ENCODE measurements at regions not wholly inside any gene's neighbourhood (a gene's known extent, or its start where the extent isn't known, plus 50 kb on each side); places are given as distances from the start of the nearest gene placed in this dataset.
"Not testable (repeated sequence)": the region's sequence is repeated elsewhere in the genome, so short reads cannot be mapped to it uniquely, and the experiment has no call there.

- intact Hi-C loops (cut with micrococcal nuclease), result not testable (repeated sequence)
Measured at GRCh38 chr9:42368279-42368881, 184.9 kb downstream of the SPATA31A6 start.

DNA sequence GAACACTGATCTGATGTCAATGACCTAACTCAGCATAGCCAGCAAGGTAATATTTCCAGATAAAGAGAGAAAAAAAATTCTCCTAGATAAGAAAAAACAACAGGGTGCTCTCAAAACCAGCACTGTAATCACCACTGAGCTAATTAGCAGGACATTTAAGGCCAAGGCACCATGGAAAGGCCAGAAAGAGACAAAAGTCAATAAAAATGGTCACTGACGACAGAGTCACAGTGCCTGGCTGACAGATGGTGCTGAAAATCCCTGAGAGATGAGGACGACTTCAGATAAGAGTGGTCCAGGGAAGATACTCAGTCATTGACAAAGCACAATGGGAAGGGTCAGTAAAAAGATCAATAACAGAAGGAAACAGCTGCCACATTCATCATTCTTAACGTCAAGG lies 186.7 kb downstream of the SPATA31A6 start:
- H2AFZ ChIP-seq (ENCODE audit: low read depth, low read length, poor library complexity, severe bottlenecking); BruUV-seq (replicated peaks); ATAC-seq; H3K4me3 ChIP-seq (replicated peaks in 1 of 2; ENCODE audit: low read depth in 1 of 2, low read length in 2 of 2); H3K4me2 ChIP-seq (ENCODE audit: low read length); H3K4me1 ChIP-seq (ENCODE audit: control insufficient read depth in 1 of 2, insufficient read depth in 2 of 2, low read length in 2 of 2); DNase-seq (ENCODE audit: low read depth, low spot score); H3K27me3 ChIP-seq (ENCODE audit: insufficient read depth, low read length); H4K20me1 ChIP-seq (ENCODE audit: insufficient read depth); H3K36me3 ChIP-seq (ENCODE audit: control insufficient read depth in 1 of 2, insufficient read depth in 2 of 2, low read length in 2 of 2); H3K9ac ChIP-seq (ENCODE audit: low read length); intact Hi-C loops (cut with micrococcal nuclease); H3K9me2 ChIP-seq (ENCODE audit: insufficient read depth); POLR2A ChIA-PET; RAD21 ChIA-PET (ENCODE audit: low non-redundant PET in 1 of 2, low total read pairs in 2 of 2, uncharacterized antibody in 2 of 2, unreplicated experiment in 2 of 2); H3K27ac ChIP-seq (ENCODE audit: low read depth, low read length); H3K79me2 ChIP-seq (ENCODE audit: insufficient read depth, low read length); H3K9me3 ChIP-seq (ENCODE audit: control insufficient read depth in 1 of 2, insufficient read depth in 1 of 2, low read depth in 1 of 2, low read length in 2 of 2); CTCF ChIA-PET: not testable (repeated sequence)

More at GRCh38 chr9:42368279-42368881, 184.9 kb downstream of the SPATA31A6 start:
- CTCF ChIA-PET; H4K20me1 ChIP-seq (ENCODE audit: insufficient read depth); DNase-seq (ENCODE audit: low read depth, low spot score); H3K4me2 ChIP-seq (ENCODE audit: low read length); H3K36me3 ChIP-seq (ENCODE audit: control insufficient read depth in 1 of 2, insufficient read depth in 2 of 2, low read length in 2 of 2); H3K9ac ChIP-seq (ENCODE audit: low read length); H3K4me1 ChIP-seq (ENCODE audit: control insufficient read depth in 1 of 2, insufficient read depth in 2 of 2, low read length in 2 of 2); H3K27me3 ChIP-seq (ENCODE audit: insufficient read depth, low read length); H2AFZ ChIP-seq (ENCODE audit: low read depth, low read length, poor library complexity, severe bottlenecking); H3K9me3 ChIP-seq (ENCODE audit: control insufficient read depth in 1 of 2, insufficient read depth in 1 of 2, low read depth in 1 of 2, low read length in 2 of 2); H3K4me3 ChIP-seq (replicated peaks in 1 of 2; ENCODE audit: low read depth in 1 of 2, low read length in 2 of 2); H3K27ac ChIP-seq (ENCODE audit: low read depth, low read length); H3K79me2 ChIP-seq (ENCODE audit: insufficient read depth, low read length); BruUV-seq (replicated peaks); H3K9me2 ChIP-seq (ENCODE audit: insufficient read depth); RAD21 ChIA-PET (ENCODE audit: low non-redundant PET in 1 of 2, low total read pairs in 2 of 2, uncharacterized antibody in 2 of 2, unreplicated experiment in 2 of 2); POLR2A ChIA-PET; ATAC-seq: not testable (repeated sequence)
- peak in 1 of 3 experiments; percentile 28; a peak in 1 of 6 replicates for TF ChIP-seq CTCF (IDR thresholded peaks at IDR 0.05 in 2 of 3, conservative IDR thresholded peaks at IDR 0.05 in 1 of 3; ENCODE audit: borderline replicate concordance in 1 of 3, insufficient read depth in 1 of 3, low read depth in 2 of 3, low read length in 2 of 3)

DNA sequence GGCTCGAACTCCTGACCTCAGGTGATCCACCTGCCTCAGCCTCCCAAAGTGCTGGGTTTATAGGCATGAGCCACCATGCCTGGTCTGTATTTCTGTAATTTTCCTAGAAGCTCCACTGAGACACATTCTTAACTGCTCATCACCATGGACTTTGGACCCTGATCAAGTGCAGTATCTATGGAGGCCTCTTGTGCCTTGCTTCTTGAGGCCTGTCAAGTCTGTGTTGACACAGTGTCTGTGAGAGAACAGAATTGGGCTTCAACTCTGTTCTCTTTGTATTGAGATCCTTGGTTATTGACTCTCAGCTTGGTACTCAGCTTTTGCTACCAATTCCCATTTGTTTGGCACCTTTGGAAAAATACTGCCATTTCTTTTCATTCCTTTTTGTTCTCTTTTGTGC lies 188.0 kb downstream of the SPATA31A6 start:
- H3K27me3 ChIP-seq (ENCODE audit: insufficient read depth, low read length); H3K27ac ChIP-seq (ENCODE audit: low read depth, low read length); H3K9me2 ChIP-seq (ENCODE audit: insufficient read depth); H4K20me1 ChIP-seq (ENCODE audit: insufficient read depth); BruUV-seq (replicated peaks); H3K4me3 ChIP-seq (replicated peaks in 1 of 2; ENCODE audit: low read depth in 1 of 2, low read length in 2 of 2); ATAC-seq; POLR2A ChIA-PET; DNase-seq (ENCODE audit: low read depth, low spot score); H3K4me1 ChIP-seq (ENCODE audit: control insufficient read depth in 1 of 2, insufficient read depth in 2 of 2, low read length in 2 of 2); intact Hi-C loops (cut with micrococcal nuclease); H3K79me2 ChIP-seq (ENCODE audit: insufficient read depth, low read length); CTCF ChIA-PET; RAD21 ChIA-PET (ENCODE audit: low non-redundant PET in 1 of 2, low total read pairs in 2 of 2, uncharacterized antibody in 2 of 2, unreplicated experiment in 2 of 2); H3K36me3 ChIP-seq (ENCODE audit: control insufficient read depth in 1 of 2, insufficient read depth in 2 of 2, low read length in 2 of 2); H3K9me3 ChIP-seq (ENCODE audit: control insufficient read depth in 1 of 2, insufficient read depth in 1 of 2, low read depth in 1 of 2, low read length in 2 of 2); H3K9ac ChIP-seq (ENCODE audit: low read length); H2AFZ ChIP-seq (ENCODE audit: low read depth, low read length, poor library complexity, severe bottlenecking): not testable (repeated sequence)
- H3K4me2 ChIP-seq (ENCODE audit: low read length), result peak overlapping the region; percentile 28; the same call in 1 of the 2 replicates

DNA sequence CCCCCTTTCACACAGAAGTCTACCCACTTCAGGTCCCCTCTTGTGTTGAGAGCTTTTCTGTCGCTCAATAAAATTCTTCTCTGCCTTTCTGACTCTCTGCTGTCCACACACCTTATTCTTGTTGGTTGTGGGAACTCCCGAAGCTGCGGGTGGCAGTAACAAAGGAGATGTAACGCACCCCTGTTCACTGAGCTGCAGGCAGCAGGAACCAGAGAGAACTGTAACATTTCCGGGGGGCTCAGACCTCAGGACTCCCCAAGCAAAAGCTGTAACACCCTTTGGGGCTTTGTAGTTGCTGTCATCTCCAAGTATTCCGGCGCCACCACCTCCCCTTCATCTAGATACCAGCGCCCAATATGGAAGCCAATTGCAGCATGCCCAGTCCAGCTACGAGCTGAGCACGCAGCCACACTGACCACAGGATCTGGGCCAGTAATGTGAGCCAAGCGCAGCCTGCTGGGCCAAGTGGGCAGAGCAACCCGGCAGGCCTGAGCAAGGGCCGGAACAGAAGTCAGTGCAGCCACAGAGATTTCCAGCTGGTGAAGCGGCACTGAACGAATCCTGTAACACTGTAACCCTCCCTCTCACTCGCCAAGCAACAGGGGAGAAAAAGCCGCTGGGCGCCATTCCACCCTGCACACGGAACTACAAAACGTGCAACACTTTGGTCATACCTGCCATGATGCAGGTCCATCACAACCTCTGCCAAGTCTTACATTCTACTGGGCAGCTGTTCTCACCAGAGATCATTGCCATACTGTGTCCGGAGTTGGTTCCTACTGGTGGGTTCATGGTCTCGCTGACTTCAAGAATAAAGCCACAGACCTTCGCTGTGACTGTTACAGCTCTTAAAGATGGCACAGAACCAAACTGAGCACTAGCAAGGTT lies 194.3 kb downstream of the SPATA31A6 start:
- H3K9me3 ChIP-seq (ENCODE audit: control insufficient read depth in 1 of 2, insufficient read depth in 1 of 2, low read depth in 1 of 2, low read length in 2 of 2); POLR2A ChIA-PET; H3K4me2 ChIP-seq (ENCODE audit: low read length); BruUV-seq (replicated peaks); H4K20me1 ChIP-seq (ENCODE audit: insufficient read depth); DNase-seq (ENCODE audit: low read depth, low spot score); H3K9ac ChIP-seq (ENCODE audit: low read length); intact Hi-C loops (cut with micrococcal nuclease); H3K27ac ChIP-seq (ENCODE audit: low read depth, low read length); H3K4me1 ChIP-seq (ENCODE audit: control insufficient read depth in 1 of 2, insufficient read depth in 2 of 2, low read length in 2 of 2); RAD21 ChIA-PET (ENCODE audit: low non-redundant PET in 1 of 2, low total read pairs in 2 of 2, uncharacterized antibody in 2 of 2, unreplicated experiment in 2 of 2); H3K79me2 ChIP-seq (ENCODE audit: insufficient read depth, low read length); H3K9me2 ChIP-seq (ENCODE audit: insufficient read depth); CTCF ChIA-PET; H3K36me3 ChIP-seq (ENCODE audit: control insufficient read depth in 1 of 2, insufficient read depth in 2 of 2, low read length in 2 of 2); H3K4me3 ChIP-seq (replicated peaks in 1 of 2; ENCODE audit: low read depth in 1 of 2, low read length in 2 of 2); H3K27me3 ChIP-seq (ENCODE audit: insufficient read depth, low read length); H2AFZ ChIP-seq (ENCODE audit: low read depth, low read length, poor library complexity, severe bottlenecking): not testable (repeated sequence)
- ATAC-seq, result peak; percentile 64; the same call in 1 of the 2 replicates

Measured in HCT116 (cell line).